ENCODE measurements at regions not wholly inside any gene's neighbourhood (a gene's known extent, or its start where the extent isn't known, plus 50 kb on each side); places are given as distances from the start of the nearest gene placed in this dataset.

GRCh38 chr2:15817748-15818147 is 122.6 kb upstream of the MYCN start:
- no peak for TF ChIP-seq CTCF (IDR thresholded peaks at IDR 0.05)

GRCh38 chr2:15818318-15818753 is 122.0 kb upstream of the MYCN start:
- TF ChIP-seq CTCF (IDR thresholded peaks at IDR 0.05): no peak

GRCh38 chr2:15818881-15819280 is 121.5 kb upstream of the MYCN start:
- no peak for TF ChIP-seq CTCF (IDR thresholded peaks at IDR 0.05)

GRCh38 chr2:15819562-15820256 is 120.6 kb upstream of the MYCN start:
- TF ChIP-seq CTCF (IDR thresholded peaks at IDR 0.05): no peak

- no peak for TF ChIP-seq CTCF (IDR thresholded peaks at IDR 0.05)
Observed at GRCh38 chr2:15820257-15820566, 120.1 kb upstream of the MYCN start.

- TF ChIP-seq CTCF (IDR thresholded peaks at IDR 0.05): no peak
Observed at GRCh38 chr2:15820927-15821326, 119.4 kb upstream of the MYCN start.

GRCh38 chr2:15822151-15823044 is 118.0 kb upstream of the MYCN start:
- TF ChIP-seq CTCF (IDR thresholded peaks at IDR 0.05): no peak

Data from LNCAP (cell line).